HG02642 (cell line): ENCODE measurements at regions not wholly inside any gene's neighbourhood (a gene's known extent, or its start where the extent isn't known, plus 50 kb on each side); places are given as distances from the start of the nearest gene placed in this dataset.

Experiments
- ATAC-seq: cut with Tn5 transposase; IDR thresholded peaks from one replicate; pipeline ENCODE4 v1.9.1; 2021; ENCODE audit warnings: mild to moderate bottlenecking; ENCODE audit not compliant: unreplicated experiment, poor library complexity

GRCh38 chr5:8913522-8913921 lies 632.4 kb downstream of the SEMA5A start:
- no peak for ATAC-seq

- ATAC-seq = no peak
Observed at GRCh38 chr5:8919096-8919495, 626.8 kb downstream of the SEMA5A start.

DNA sequence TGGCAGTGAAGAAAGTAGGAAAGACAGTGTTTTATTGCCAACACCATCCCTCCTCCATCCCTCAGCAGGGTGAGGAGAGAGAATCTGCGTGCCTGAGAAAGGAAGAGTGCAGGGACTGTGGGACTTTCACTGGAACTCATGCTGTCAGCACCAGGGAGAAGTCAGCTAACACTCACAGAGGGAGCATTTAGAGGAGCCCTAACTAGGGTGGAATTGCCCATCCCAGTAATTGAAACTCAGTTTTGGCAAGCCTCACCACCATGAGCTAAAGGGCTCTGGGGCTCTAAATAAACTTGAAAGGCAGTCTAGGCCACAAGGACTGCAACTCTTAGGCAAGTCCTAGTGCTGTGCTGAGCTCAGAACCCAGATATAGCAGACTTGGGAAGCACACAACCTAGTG lies 622.3 kb downstream of the SEMA5A start:
- ATAC-seq = no peak

DNA sequence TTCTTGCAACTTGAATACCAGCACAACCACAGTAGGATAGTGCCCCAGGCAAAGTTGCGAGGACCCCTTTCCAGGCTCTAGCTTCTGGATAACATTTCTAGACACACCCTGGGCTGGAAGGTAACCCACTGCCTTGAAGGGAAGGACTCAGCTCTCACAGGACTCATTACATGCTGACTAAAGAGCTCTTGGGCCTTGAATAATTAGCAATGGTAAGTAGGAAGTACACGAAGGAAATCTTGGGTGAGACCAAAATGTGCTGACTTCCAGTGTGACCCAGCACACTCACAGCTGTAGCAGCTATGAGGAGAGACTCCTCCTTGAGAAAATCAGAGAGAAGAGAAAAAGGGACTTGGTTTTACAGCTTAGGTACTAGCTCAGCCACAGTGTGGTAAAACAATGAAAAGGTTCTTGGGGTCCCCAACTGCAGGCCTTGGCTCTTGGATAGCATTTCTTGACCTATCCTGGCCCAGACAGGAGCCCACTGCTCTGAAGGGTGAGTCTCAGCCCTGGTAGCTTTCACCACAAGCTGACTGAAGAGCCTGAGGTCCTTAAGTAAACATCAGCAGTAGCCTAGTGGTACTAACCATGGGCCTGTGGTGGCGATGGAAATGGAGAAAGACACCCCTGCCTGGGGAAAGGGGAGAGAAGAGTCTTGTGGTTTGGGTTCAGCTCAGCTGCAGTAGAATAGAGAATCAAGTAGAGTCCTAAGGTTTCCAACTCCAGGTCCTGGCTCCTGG lies 621.7 kb downstream of the SEMA5A start:
- no peak for ATAC-seq

DNA sequence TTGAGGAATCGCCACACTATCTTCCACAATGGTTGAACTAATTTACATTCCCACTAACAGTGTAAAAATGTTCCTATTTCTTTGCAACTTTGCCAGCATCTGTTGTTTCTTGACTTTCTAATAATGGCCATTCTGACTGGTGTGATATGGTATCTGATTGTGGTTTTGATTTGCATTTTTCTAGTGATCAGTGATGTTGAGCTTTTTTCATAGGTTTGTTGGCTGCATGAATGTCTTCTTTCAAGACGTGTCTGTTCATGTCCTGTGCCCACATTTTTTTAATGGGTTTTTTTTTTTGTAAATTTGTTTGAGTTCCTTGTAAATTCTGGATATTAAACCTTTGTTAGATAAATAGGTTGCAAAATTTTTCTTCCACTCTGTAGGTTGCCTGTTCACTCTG lies 615.9 kb downstream of the SEMA5A start:
- ATAC-seq = no peak

GRCh38 chr5:8934455-8934854 lies 611.4 kb downstream of the SEMA5A start:
- no peak for ATAC-seq

- no peak for ATAC-seq
Observed at GRCh38 chr5:8940934-8941333, 604.9 kb downstream of the SEMA5A start.

GRCh38 chr5:8943301-8943700 lies 602.6 kb downstream of the SEMA5A start:
- no peak for ATAC-seq

DNA sequence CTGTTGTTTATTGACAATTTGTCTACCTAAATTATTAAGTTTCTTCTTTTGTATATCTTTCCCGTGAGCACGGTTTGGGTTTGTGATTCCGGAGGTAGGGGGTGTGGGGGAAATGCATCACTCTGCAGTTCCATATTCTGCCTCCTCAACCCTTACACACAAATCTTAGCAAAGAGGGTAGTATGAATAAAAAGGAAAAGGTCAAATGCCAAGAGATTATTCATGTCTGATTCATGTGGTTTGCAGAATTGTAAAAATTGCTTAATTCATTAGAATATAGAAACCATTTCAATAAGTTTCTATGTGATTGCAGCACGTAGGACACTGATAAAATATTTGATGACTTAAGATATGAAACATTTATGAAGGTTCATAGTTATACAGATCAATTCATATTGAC lies 601.9 kb downstream of the SEMA5A start:
- no peak for ATAC-seq

DNA sequence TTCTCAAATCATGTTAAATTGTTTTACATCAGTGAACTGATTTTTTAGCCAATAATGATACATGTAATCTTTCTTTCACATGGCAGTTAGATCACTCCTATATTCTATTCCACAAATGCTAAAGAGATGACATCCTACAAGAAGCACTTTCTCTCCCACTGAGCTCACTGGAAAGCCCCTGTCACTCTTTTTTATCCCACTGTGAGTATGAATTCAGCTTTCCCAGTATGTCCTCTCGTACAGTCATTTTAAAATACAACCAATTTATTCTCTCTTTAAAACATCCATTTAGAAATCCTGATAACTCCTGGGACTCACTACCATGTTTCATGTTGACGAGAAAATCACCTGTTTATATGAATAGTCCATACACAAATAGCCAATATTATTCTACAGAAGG lies 599.9 kb downstream of the SEMA5A start:
- ATAC-seq = no peak

DNA sequence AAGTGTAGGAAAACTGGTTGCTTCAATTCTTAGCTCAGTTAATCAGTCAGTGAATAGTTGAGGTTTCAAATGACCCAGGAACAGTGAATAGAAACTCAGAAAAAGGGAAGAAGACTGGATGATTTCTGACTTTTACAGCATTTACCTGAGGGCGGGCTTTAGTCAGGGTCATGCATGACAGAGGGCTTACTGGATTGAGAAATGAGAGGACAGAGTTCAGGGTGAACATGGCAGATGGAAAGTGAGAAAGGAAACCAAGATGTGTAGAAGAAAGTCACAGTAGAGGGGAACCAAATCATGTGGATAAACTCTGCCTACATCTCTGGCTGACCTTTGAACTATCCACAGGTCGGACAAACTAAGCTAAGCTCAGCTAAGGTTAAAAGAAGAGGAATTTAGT lies 596.0 kb downstream of the SEMA5A start:
- peak; percentile 96 for ATAC-seq

GRCh38 chr5:8952147-8952546 lies 593.7 kb downstream of the SEMA5A start:
- no peak for ATAC-seq

DNA sequence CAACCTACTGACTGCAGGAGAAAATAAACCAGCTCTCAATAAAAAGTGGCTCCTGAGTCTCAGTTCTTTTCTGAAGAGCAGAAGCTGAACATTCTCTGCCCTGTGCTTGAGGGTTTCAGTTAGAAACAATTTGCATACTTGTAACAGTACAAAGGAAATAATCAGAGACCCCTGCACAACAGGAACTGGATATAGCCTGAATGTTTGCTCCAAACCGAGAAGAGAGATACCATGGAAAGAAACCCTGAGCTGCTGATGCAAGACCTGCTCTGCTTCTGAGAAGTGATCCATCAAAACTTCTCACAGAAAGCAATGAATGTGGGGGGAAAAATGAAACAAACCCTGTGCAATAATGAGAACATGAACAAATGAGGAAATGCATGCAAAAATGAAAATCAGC lies 592.9 kb downstream of the SEMA5A start:
- peak; percentile 44 for ATAC-seq

GRCh38 chr5:8953911-8954438 lies 591.9 kb downstream of the SEMA5A start:
- ATAC-seq = no peak

- no peak for ATAC-seq
Observed at GRCh38 chr5:8954801-8955200, 591.1 kb downstream of the SEMA5A start.

DNA sequence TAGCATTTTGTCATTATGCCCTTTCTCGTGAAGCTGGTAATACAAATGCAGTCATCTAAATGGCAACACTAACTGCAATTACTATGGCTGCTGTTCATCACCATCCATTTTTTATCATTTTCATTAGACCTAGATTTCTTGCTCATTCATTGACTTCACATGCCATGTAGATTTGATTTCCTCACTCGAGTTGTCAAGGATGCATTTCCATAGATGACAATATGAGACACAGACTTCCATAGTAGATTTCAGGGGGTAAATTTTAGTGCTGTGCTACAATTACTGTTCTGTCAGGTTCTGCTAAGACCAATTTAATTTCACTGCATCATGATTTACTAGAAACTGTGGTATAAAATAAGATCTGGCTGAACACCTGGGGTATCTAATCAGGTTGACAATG lies 589.2 kb downstream of the SEMA5A start:
- no peak for ATAC-seq

GRCh38 chr5:8958602-8959001 lies 587.3 kb downstream of the SEMA5A start:
- ATAC-seq = no peak

GRCh38 chr5:8961219-8961618 lies 584.7 kb downstream of the SEMA5A start:
- ATAC-seq = no peak

- ATAC-seq = no peak
Observed at GRCh38 chr5:8961956-8962355, 583.9 kb downstream of the SEMA5A start.

DNA sequence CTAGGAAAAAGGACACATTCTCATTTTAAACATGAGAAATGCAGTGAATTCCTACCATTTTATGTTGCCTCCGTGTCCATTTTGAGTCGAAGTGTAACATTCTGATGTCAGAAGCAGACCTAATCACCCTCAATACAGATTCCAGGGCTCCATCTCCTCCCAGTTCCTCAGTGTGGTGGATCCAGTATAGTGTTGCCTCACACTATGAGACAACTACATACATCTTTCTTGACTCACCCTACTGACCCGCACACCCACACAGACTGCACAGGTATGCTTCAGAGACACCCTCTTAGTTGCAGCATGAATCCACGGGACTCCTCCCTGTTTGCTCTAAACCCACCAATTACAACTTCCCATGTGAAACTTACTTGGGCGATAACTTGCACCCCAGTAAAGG lies 564.9 kb downstream of the SEMA5A start:
- no peak for ATAC-seq

DNA sequence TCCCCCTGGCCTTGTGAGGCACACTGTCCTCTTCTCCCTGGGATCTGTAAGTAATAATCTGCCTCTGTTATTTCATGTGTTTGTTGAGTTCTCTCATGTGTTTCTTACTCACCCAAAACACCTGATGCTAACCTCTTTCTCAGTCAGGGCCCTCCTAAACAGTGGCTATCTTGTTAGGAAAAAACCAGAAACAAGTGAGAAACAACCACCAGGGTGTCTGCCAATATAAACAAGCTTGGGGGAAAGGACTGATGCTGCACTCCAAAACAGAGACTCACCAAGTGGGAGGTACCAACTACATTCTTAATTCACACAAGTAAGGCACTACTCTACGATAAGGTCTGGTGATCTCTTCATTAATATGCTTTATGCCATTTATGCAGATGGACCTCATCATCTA lies 564.4 kb downstream of the SEMA5A start:
- ATAC-seq = no peak

- ATAC-seq = no peak
Observed at GRCh38 chr5:8984386-8984785, 561.5 kb downstream of the SEMA5A start.
